K562 (cell line): ENCODE measurements at regions not wholly inside any gene's neighbourhood (a gene's known extent, or its start where the extent isn't known, plus 50 kb on each side); places are given as distances from the start of the nearest gene placed in this dataset.

Experiments
- ATAC-seq: fragments of 200-7000 bp; cut with Tn5 transposase; 3 replicates; pipeline ENCODE4 v1.9.1; 2020; ENCODE audit warnings: moderate library complexity
- BruUV-seq: library from RNA; stranded (reverse); fragments of 400-500 nt; replicated peaks from 2 replicates; lab custom pipeline; 2021; lab: Mats Ljungman, UMichigan
- CTCF ChIA-PET: fragments of 300-600 bp; formaldehyde crosslinking; extraction: SDS; loops from one replicate; lab custom pipeline; 2021; ENCODE audit warnings: low intra/inter-chr PET ratio; lab: Yijun Ruan, JAX
- POLR2A ChIA-PET: fragments of 300-600, 350-650 bp; sonication (Branson Sonifier 250); formaldehyde crosslinking; extraction: SDS; loops from one replicate; lab custom pipeline; 2021; ENCODE audit warnings: antibody characterized with exemption, inconsistent platforms; lab: Yijun Ruan, JAX
- DNase-seq, 4 experiments: peaks; one replicate each; pipeline versions ENCODE4 v3.0.0 to v3.0.0-alpha.2; 2011 to 2018; ENCODE audit warnings: low spot score in 3 of 4, mixed read lengths in 3 of 4; ENCODE audit errors: extremely low read depth in 1 of 4
- FAIRE-seq: peaks from 2 replicates; lab custom pipeline; 2011; peaks lifted over from hg19 to GRCh38; lab: Jason Lieb, UNC
- H2AFZ ChIP-seq: 2 replicates; pipeline ENCODE4 v1.6.0; 2011; ENCODE audit warnings: low read depth, low read length, control low read depth, inconsistent platforms
- H3K27ac ChIP-seq: fragments of 200-600 bp; 3 replicates; pipeline ENCODE4 v1.8.0; 2011; ENCODE audit warnings: low read depth, mild to moderate bottlenecking, control low read depth, inconsistent platforms, low read length, moderate library complexity, mixed read lengths; ENCODE audit errors: extremely low read depth
- H3K27me3 ChIP-seq, 2 experiments: fragments of 300-600 bp in 1 of 2; 2 replicates in 1 of 2; 3 replicates in 1 of 2; pipeline versions ENCODE4 v1.6.0 to v1.8.0; 2011; ENCODE audit warnings: inconsistent platforms in 2 of 2, low read length in 2 of 2, mild to moderate bottlenecking in 1 of 2, mixed read lengths in 1 of 2, moderate library complexity in 1 of 2; ENCODE audit not compliant: control insufficient read depth in 2 of 2, insufficient read depth in 2 of 2
- H3K36me3 ChIP-seq: fragments of 300-600 bp; 3 replicates; pipeline ENCODE4 v1.8.0; 2011; ENCODE audit warnings: mild to moderate bottlenecking, low read length, inconsistent platforms; ENCODE audit not compliant: control insufficient read depth, insufficient read depth
- H3K4me1 ChIP-seq, 2 experiments: fragments of 200-600 bp in 1 of 2; replicated peaks in 1 of 2; 2 replicates in 1 of 2; 3 replicates in 1 of 2; pipeline versions ENCODE4 v1.5.1 to v1.8.0; 2011; ENCODE audit warnings: inconsistent platforms in 2 of 2, low read length in 2 of 2, mild to moderate bottlenecking in 1 of 2, mixed read lengths in 1 of 2, moderate library complexity in 1 of 2; ENCODE audit not compliant: control insufficient read depth in 2 of 2, insufficient read depth in 2 of 2
- H3K4me2 ChIP-seq: 2 replicates; pipeline ENCODE4 v1.6.1; 2011; ENCODE audit warnings: low read length, control low read depth, inconsistent platforms, mixed read lengths; ENCODE audit not compliant: insufficient read depth
- H3K4me3 ChIP-seq: fragments of 200-600 bp; sonication (generic), shearing (Covaris generic); 2 replicates; pipeline ENCODE4 v1.5.1; 2016; ENCODE audit warnings: control low read depth, inconsistent platforms
- H3K79me2 ChIP-seq: fragments of 200-600 bp; 3 replicates; pipeline ENCODE4 v1.8.0; 2011; ENCODE audit warnings: low read length, inconsistent platforms; ENCODE audit not compliant: control insufficient read depth, insufficient read depth
- H3K9ac ChIP-seq, 2 experiments: 2 replicates each; pipeline versions ENCODE4 v1.6.0 to v1.6.1; 2011; ENCODE audit warnings: low read depth in 2 of 2, low read length in 2 of 2, control low read depth in 1 of 2, inconsistent platforms in 1 of 2, mild to moderate bottlenecking in 1 of 2, mixed read lengths in 1 of 2; ENCODE audit not compliant: insufficient read depth in 1 of 2
- H3K9me1 ChIP-seq: one replicate; pipeline ENCODE4 v1.6.0; 2011; ENCODE audit warnings: inconsistent platforms, mild to moderate bottlenecking, low read length, moderate library complexity; ENCODE audit not compliant: control insufficient read depth, insufficient read depth
- H3K9me3 ChIP-seq: replicated peaks from 2 replicates; pipeline ENCODE4 v1.5.1; 2011; ENCODE audit warnings: low read depth, low read length, inconsistent platforms; ENCODE audit not compliant: control insufficient read depth, insufficient read depth
- H4K20me1 ChIP-seq: replicated peaks from 2 replicates; pipeline ENCODE4 v1.6.1; 2011; ENCODE audit warnings: low read length, inconsistent platforms, mixed read lengths; ENCODE audit not compliant: control insufficient read depth, insufficient read depth
- CEBPB ChIP-seq: fragments of 450-650 bp; IDR thresholded peaks from 2 replicates; pipeline ENCODE4 v1.6.1; 2016; ENCODE audit warnings: missing genetic modification characterization, missing compliant biosample characterization
- HDAC6 ChIP-seq: IDR thresholded peaks from 2 replicates; pipeline ENCODE4 v1.6.1; 2012; ENCODE audit warnings: low read depth, mild to moderate bottlenecking, control low read depth, inconsistent platforms, low read length, moderate library complexity
- PHF21A ChIP-seq: fragments of 450-650 bp; IDR thresholded peaks from 2 replicates; pipeline ENCODE4 v1.6.1; 2017; ENCODE audit warnings: low read depth, borderline replicate concordance
- ZBTB40 ChIP-seq, 2 experiments: fragments of 450-650 bp in 1 of 2; sonication (generic) in 1 of 2; formaldehyde crosslinking in 1 of 2; IDR thresholded peaks; 2 replicates each; pipeline versions ENCODE4 v1.7.1 to v1.9.0; 2016 to 2022; ENCODE audit warnings: inconsistent platforms in 1 of 2, mild to moderate bottlenecking in 1 of 2, missing genetic modification reagents in 1 of 2
- ZNF274 ChIP-seq: IDR thresholded peaks from 2 replicates; pipeline ENCODE4 v1.6.1; 2011; ENCODE audit warnings: low read depth, mild to moderate bottlenecking, low read length, moderate library complexity, borderline replicate concordance
- WGBS: fragments of 100-300 bp; shearing (Covaris generic); methylation state at CpG from one replicate; pipeline ENCODE4 v1.1.6; 2016; ENCODE audit warnings: low coverage, mixed read lengths; ENCODE audit not compliant: insufficient coverage; ENCODE audit errors: missing lambda C conversion rate; 5-methylcytosine and 5-hydroxymethylcytosine counted together
- in situ Hi-C: fragments of 300-500 bp; cut with MboI; formaldehyde crosslinking; loops from 4 replicates; pipeline ENCODE4 v1.15.0; 2018; ENCODE audit warnings: inconsistent platforms, mixed read lengths
- intact Hi-C: fragments of 100-400 bp; cut with micrococcal nuclease; formaldehyde crosslinking; loops from 2 replicates; pipeline ENCODE4 v1.14.2; 2022

DNA sequence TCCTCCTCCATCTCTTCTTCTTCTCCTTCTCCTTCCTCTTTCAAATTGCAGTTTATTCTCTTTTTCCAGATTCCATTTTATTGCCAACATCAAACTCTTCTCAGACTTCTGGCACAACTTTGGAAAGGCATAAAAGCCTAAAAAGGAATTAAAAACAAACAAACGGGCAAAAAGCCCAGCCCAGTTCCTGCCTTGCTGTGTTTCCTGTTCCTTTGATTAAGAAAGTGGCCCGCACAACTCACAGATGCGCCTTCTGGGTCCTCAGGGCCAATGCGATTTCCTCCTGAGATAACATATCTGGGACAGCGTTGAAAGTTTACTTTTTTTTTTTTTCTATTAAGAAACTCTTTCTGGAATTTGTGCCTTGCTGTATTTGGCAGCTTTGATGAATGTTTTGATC, 158.7 kb upstream of the UBE3A start:
- DNase-seq: no peak
- no peak for ATAC-seq
- H3K9me1 ChIP-seq: no peaks in the 10 kb centered on the region
- no TSS peak for BruUV-seq
- POLR2A ChIA-PET: no interaction called here
- H3K9ac ChIP-seq: no peak overlapping the region
- H3K36me3 ChIP-seq: no peaks in the 10 kb centered on the region
- no peaks in the 10 kb centered on the region for H3K9me3 ChIP-seq
- no peak for FAIRE-seq
- no peaks in the 10 kb centered on the region for H3K4me1 ChIP-seq
- H3K4me2 ChIP-seq: no peak overlapping the region
- no peak overlapping the region for H3K4me3 ChIP-seq
- H2AFZ ChIP-seq: no peak overlapping the region
- intact Hi-C loops (no loop called here), in situ Hi-C loops (no loop called here)
- peaks cover 4 to 12% of the 10 kb centered on the region in 2 experiments; a peak in 4 of 5 replicates for H3K27me3 ChIP-seq
- 0% methylated on average over 5 of the region's 5 CpGs for WGBS
- no peaks in the 10 kb centered on the region for H3K79me2 ChIP-seq
- no peak overlapping the region for H3K27ac ChIP-seq
- no peaks in the 10 kb centered on the region for H4K20me1 ChIP-seq
- CTCF ChIA-PET: no interaction called here
- no peak for TF ChIP-seq ZBTB40 (IDR thresholded peaks at IDR 0.05)
- no peak for TF ChIP-seq ZBTB40 (CRISPR knock-in tag; IDR thresholded peaks at IDR 0.05)
- TF ChIP-seq ZNF274: no peak
- no peak for TF ChIP-seq HDAC6
- no peak for TF ChIP-seq PHF21A
- TF ChIP-seq CEBPB (tag): no peak
